Choroid plexus epithelial cell (primary cell): ENCODE measurements at regions not wholly inside any gene's neighbourhood (a gene's known extent, or its start where the extent isn't known, plus 50 kb on each side); places are given as distances from the start of the nearest gene placed in this dataset.

Experiments used
- DNase-seq: peaks from one replicate; pipeline ENCODE4 v3.0.0-alpha.2; 2010; ENCODE audit warnings: low read depth
- H3K4me3 ChIP-seq: 2 replicates; pipeline ENCODE4 v1.5.1; 2011; ENCODE audit warnings: low read depth, mild to moderate bottlenecking, control low read depth, low read length, moderate library complexity
- TF ChIP-seq, protein P1 (sequence below): conservative IDR thresholded peaks from 2 replicates; pipeline ENCODE4 v1.5.1; 2011; ENCODE audit warnings: low read depth, mild to moderate bottlenecking, control low read depth, inconsistent platforms, low read length, moderate library complexity

DNA sequence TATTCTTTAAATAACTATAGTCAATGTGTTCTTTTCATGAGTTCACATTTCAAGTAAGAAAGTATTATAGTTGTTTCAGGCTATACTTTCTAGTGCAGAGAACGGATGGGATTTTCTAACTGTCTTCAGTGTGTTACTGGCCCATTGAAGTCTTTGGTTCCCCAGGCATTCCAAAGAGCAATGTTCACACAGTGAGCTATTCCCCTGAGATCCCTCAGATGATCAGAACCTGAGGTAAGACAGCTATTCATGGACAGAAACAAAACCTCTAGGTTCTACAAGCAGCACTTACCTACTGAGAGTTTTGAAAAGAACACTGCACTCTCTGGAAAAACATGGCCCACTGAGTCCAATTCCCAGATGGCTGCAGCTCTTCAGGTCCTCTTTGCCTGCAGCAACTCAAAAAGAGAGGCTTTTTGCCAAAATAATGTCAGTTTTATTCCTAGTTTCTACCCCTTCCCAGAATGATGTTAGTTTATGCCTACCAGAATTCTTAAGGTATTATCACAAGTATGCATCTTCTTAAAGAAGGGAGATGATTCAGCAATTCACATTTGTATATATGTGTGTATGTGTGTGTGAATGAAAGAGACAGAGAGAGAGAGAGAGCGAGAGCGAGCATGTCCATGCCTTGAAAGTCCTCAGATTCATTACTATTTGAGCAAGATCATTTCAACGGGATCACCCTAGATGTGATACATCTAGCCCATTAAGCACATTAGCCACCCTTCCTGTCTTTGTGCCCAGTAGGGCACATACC, 146.1 kb downstream of the PDHA2 start:
- no peak overlapping the region for H3K4me3 ChIP-seq
- TF ChIP-seq, protein P1, sequence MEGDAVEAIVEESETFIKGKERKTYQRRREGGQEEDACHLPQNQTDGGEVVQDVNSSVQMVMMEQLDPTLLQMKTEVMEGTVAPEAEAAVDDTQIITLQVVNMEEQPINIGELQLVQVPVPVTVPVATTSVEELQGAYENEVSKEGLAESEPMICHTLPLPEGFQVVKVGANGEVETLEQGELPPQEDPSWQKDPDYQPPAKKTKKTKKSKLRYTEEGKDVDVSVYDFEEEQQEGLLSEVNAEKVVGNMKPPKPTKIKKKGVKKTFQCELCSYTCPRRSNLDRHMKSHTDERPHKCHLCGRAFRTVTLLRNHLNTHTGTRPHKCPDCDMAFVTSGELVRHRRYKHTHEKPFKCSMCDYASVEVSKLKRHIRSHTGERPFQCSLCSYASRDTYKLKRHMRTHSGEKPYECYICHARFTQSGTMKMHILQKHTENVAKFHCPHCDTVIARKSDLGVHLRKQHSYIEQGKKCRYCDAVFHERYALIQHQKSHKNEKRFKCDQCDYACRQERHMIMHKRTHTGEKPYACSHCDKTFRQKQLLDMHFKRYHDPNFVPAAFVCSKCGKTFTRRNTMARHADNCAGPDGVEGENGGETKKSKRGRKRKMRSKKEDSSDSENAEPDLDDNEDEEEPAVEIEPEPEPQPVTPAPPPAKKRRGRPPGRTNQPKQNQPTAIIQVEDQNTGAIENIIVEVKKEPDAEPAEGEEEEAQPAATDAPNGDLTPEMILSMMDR: no peak
- DNase-seq: peak; percentile 52

DNA sequence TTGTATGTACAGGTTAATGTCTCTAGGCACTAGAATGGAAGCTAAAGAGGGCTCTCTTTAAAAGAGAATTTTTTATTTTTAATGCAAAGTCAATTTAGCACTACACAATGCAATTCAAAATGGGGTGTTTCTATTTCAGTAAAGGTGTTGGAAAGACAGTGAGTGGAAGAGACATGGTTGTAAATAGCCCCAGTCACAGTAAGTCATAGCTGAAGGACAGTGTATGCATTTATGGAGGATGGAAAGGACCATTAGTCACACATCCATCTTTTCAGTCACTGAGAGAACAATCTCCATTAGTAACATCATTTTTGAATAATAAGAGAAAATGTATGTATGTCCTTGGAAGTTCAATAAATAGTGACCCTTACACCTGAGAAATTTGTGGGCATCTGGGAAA, 148.0 kb downstream of the PDHA2 start:
- DNase-seq: no peak

DNA sequence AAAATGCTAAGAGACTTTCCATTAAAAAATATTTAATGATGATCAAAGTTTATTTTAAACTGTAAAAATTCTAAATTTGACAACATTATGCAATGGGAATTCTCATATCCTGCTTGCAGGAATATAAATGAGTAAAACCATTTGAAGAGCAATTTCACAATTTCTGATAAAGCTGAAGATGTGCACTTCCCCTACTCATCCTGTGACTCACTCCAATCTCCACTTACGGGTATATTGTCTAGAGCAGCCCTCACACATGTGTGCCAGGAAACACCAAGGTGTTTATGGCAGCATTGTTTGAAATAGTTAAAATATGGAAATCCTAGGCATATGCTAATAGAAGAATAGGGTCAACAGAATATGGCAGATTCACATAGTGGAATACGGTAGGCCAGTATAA, 158.4 kb downstream of the PDHA2 start:
- peak; percentile 43 for DNase-seq
- no peak overlapping the region for H3K4me3 ChIP-seq
- TF ChIP-seq, protein P1: no peak

More for the DNA sequence above, 148.0 kb downstream of the PDHA2 start:
- no peak overlapping the region for H3K4me3 ChIP-seq
- TF ChIP-seq, protein P1: no peak

DNA sequence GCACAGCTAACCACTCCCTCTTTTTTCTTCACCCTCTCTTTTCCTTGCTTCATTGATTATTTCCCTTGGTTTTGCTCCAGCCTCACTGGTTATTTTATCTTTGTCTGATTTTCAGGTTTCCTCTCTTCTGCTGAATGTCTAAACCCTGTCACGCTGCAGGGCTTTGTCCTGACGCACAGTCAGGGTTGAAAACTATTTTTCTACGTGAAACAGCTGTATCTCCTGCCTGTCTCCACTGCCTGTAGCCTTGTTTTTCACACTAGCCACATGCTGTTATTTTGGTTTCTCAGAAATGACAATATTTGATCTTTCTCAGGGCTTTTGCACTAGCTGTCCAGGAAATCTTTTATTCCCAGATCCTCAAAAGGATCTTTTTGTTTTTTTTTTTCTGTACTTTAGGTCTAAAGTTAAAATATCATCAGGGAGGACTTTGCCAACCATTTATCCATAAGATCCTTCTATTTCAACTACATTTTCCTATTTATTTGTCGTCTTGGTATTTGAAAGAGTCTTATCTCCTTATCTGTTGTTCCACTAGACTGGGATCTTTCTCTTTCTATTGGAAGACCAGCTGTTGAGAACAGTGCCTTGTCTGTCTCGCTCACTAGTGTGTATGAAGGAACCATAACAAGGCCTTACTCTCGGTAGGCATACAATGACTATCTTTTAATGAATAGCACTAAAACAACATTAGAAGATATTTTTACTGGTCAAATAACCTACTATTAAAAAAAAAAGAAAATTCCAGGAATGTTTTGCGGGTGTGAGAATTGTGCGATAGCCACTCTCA, 164.3 kb downstream of the PDHA2 start:
- no peak overlapping the region for H3K4me3 ChIP-seq
- TF ChIP-seq, protein P1: no peak
- no peak for DNase-seq

DNA sequence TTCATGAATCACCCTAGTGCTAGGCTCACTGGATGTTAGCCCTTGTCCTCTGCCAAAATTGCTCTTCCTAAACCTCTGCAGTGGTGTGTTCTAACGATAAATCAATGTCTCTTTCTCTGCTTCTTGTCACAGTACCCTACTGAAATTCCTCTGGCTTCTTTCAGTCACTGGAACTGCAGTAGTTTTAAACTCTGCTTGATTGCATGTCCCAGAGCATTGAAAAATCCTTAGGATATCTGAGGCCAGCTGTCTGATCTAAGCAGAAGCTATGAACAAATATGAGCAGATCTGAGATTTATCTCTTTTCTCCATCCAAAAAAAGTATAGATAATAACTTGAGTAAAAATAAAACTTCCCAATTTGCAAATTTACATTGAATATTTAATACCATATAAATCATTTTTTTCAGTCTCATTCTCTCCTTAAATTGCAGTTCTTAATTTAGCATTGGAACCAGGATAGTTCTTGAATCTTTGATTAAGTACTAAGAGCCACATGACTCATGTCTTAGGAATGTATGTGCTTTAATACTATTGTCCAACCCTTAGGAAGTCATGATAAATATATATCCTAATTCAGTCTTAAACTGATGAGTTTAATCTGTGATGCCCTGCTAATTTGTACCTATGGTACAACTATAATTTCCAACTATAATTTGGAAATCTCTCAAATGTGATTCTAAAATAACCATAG, 169.7 kb downstream of the PDHA2 start:
- TF ChIP-seq, protein P1: no peak
- H3K4me3 ChIP-seq: no peak overlapping the region
- peak; percentile 81 for DNase-seq

DNA sequence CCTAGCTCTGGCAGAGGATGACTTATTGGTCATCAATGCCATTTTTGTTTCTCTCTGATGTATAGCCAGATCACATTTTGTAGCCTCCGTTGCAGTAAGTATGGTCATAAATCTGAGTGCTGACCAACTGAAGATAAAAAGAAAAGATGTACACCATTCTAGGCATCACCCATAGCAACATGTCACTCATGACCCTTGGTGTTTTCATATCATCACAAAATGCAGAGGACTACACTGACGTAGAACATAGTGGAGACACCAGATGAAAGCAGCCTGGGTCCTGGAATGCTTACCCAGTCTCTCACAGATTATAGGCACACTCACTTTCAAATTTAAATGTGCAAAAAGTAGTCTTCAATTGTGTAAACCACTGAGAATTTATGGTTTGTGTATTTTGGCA, 172.8 kb downstream of the PDHA2 start:
- no peak overlapping the region for H3K4me3 ChIP-seq
- no peak for DNase-seq
- TF ChIP-seq, protein P1: no peak
